WERI-Rb-1 (cell line): ENCODE measurements at regions not wholly inside any gene's neighbourhood (a gene's known extent, or its start where the extent isn't known, plus 50 kb on each side); places are given as distances from the start of the nearest gene placed in this dataset.

Experiments used
- DNase-seq: peaks from one replicate; pipeline ENCODE4 v3.0.0-alpha.2; 2020
- H3K27ac ChIP-seq: fragments of 250-450 bp; sonication (Bioruptor Pico); 2 replicates; pipeline ENCODE4 v1.5.1; 2020; ENCODE audit warnings: mild to moderate bottlenecking, moderate library complexity
- H3K27me3 ChIP-seq: fragments of 250-450 bp; sonication (Bioruptor Pico); 2 replicates; pipeline ENCODE4 v1.5.1; 2021; ENCODE audit warnings: mild to moderate bottlenecking, low read depth, moderate library complexity; ENCODE audit not compliant: insufficient read depth, severe bottlenecking
- H3K36me3 ChIP-seq: fragments of 250-450 bp; sonication (Bioruptor Pico); 2 replicates; pipeline ENCODE4 v1.5.1; 2020; ENCODE audit warnings: mild to moderate bottlenecking, moderate library complexity
- H3K4me3 ChIP-seq: 2 replicates; pipeline ENCODE4 v1.5.1; 2011; ENCODE audit warnings: low read depth, mild to moderate bottlenecking, control low read depth, low read length
- H3K9me3 ChIP-seq: fragments of 250-450 bp; sonication (Bioruptor Pico); 2 replicates; pipeline ENCODE4 v1.5.1; 2021; ENCODE audit warnings: mild to moderate bottlenecking, moderate library complexity; ENCODE audit not compliant: severe bottlenecking
- TF ChIP-seq, protein P1 (sequence below): IDR thresholded peaks from 2 replicates; pipeline ENCODE4 v1.5.1; 2011; ENCODE audit warnings: low read depth, mild to moderate bottlenecking, control low read depth, inconsistent platforms, low read length

DNA sequence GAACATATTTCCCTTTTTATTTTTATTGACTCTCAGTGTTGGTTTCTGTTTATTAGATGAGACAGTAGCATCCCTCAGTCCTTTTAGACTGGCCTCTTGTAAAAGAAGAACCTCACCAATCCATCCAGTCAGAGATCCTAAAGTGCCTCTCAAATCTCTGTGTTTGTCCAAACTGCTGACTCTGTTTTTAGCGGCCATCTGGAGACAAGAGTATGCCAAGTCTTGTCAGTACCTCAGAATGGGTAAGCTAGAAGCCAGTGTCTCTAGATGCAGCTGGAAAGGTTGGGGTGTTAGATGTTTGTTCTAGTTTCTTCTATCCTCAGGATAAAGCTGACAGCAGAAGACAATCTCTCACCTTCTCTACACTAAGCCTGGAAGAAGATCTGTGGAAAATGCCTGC is 537.7 kb upstream of the ZNF385D start:
- H3K27ac ChIP-seq = no peak overlapping the region
- no peak overlapping the region for H3K4me3 ChIP-seq
- TF ChIP-seq, protein P1, sequence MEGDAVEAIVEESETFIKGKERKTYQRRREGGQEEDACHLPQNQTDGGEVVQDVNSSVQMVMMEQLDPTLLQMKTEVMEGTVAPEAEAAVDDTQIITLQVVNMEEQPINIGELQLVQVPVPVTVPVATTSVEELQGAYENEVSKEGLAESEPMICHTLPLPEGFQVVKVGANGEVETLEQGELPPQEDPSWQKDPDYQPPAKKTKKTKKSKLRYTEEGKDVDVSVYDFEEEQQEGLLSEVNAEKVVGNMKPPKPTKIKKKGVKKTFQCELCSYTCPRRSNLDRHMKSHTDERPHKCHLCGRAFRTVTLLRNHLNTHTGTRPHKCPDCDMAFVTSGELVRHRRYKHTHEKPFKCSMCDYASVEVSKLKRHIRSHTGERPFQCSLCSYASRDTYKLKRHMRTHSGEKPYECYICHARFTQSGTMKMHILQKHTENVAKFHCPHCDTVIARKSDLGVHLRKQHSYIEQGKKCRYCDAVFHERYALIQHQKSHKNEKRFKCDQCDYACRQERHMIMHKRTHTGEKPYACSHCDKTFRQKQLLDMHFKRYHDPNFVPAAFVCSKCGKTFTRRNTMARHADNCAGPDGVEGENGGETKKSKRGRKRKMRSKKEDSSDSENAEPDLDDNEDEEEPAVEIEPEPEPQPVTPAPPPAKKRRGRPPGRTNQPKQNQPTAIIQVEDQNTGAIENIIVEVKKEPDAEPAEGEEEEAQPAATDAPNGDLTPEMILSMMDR = no peak
- DNase-seq = no peak
- no peaks in the 10 kb centered on the region for H3K27me3 ChIP-seq
- no peaks in the 10 kb centered on the region for H3K9me3 ChIP-seq
- no peaks in the 10 kb centered on the region for H3K36me3 ChIP-seq

DNA sequence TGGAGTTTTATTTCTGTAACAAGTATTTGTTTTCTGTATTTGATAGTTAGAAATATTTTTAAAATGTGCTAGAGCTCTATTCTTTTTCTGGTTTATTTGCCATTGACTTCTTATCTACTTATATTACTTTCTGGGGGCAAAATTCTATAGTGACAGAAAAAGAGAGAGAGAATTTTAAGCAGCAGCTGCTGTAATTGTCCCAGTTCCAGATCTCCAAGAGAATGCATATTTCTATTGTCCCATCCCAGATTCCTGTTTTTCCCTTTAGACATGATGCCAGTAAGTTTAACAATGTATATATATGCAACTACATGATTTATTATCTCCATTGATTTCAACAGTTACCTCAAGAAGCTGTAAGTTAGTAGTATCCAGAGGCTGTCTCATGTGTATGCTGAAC is 541.7 kb upstream of the ZNF385D start:
- TF ChIP-seq, protein P1 = no peak
- no peaks in the 10 kb centered on the region for H3K36me3 ChIP-seq
- H3K27ac ChIP-seq = no peak overlapping the region
- H3K9me3 ChIP-seq = no peaks in the 10 kb centered on the region
- H3K27me3 ChIP-seq = no peaks in the 10 kb centered on the region
- DNase-seq = no peak
- H3K4me3 ChIP-seq = no peak overlapping the region

DNA sequence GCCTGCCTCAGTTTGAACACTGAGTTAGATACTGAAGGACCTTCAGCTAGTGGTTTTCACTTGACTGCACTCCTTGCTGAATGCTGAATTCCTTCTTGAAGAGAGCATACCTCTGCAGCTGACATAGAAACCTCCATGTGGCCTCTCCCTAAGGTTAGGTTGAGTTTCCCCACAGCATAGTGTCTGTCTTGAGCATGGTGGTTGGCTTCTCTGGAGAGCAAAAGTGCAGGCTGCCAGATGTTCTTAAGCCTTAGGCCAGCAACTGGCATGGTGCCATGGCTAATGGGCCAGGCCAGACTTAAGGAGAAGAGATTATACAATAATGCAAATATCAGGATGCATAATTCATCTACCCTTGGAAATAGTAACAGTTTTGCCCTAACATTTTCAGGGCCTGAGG is 545.6 kb upstream of the ZNF385D start:
- Histone ChIP-seq H3K27ac (no peak overlapping the region), H3K4me3 (no peak overlapping the region), H3K9me3 (peaks cover 3% of the 10 kb centered on the region), H3K27me3 (no peaks in the 10 kb centered on the region), H3K36me3 (no peaks in the 10 kb centered on the region)
- TF ChIP-seq, protein P1 = no peak
- DNase-seq = no peak

DNA sequence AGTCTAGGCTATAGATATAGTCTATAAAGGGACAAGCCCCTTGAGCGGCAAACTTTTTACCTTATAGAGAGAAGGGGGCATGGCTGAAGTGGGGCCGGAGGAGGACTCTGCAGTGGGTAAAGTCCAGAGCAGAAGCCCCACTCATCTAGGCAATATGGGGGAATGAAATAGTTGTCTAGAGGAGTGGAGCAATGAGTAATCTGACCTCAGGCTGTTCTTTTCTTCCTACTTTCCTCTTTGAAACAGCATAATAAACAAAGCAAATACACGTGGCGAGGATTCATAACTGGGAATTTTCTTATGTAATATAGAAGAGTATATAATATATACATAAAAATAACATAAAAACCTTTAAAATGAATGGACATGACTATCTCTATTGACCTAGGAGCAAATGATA is 546.4 kb upstream of the ZNF385D start:
- Histone ChIP-seq H3K9me3 (peaks cover 3% of the 10 kb centered on the region), H3K27me3 (no peaks in the 10 kb centered on the region), H3K4me3 (no peak overlapping the region), H3K27ac (no peak overlapping the region), H3K36me3 (no peaks in the 10 kb centered on the region)
- DNase-seq = no peak
- TF ChIP-seq, protein P1 = no peak

DNA sequence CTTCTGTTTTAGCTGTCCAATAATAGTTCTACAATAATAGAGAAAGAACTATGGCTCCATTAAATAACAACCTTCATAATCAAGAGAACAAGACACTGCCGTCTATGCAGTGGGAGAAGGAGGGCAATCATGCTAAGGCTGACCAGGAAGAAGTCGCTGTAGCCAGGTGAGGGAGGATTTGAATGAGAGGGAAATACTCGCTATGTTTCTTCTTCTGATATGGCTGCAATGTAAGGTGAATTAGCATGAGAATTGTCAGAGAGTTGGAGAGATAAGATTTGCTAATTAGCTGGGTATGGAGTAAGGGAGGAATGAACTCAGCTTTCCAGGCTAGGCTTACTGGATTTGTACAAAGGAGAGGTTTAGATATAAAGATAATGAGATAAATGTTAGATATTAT is 555.4 kb upstream of the ZNF385D start:
- DNase-seq = no peak
- Histone ChIP-seq H3K27ac (no peak overlapping the region), H3K9me3 (no peaks in the 10 kb centered on the region), H3K27me3 (no peaks in the 10 kb centered on the region), H3K36me3 (no peaks in the 10 kb centered on the region), H3K4me3 (no peak overlapping the region)
- TF ChIP-seq, protein P1 = no peak

DNA sequence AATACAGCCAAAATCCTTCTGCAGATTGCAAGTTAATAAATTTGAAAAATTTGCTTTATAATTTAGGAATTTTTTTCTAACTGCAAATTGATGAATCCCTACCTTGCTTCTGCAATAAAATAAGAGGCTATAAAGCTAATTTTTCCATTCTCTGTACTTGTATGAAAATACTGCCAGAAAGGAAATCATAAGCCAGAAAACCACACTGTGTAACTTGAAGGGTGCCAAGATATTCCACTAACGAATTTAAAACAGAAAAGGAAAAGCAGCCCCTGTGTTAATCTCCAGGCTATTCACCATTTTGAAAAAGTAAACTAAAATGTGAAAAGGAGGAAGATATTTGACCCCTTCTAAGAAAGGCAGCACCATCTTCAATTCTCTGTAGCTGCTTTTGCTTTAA is 557.9 kb upstream of the ZNF385D start:
- Histone ChIP-seq H3K27ac (no peak overlapping the region), H3K36me3 (no peaks in the 10 kb centered on the region), H3K27me3 (no peaks in the 10 kb centered on the region), H3K4me3 (no peak overlapping the region), H3K9me3 (no peaks in the 10 kb centered on the region)
- TF ChIP-seq, protein P1 = no peak
- DNase-seq = no peak
